ENCODE measurements at regions not wholly inside any gene's neighbourhood (a gene's known extent, or its start where the extent isn't known, plus 50 kb on each side); places are given as distances from the start of the nearest gene placed in this dataset.

DNA sequence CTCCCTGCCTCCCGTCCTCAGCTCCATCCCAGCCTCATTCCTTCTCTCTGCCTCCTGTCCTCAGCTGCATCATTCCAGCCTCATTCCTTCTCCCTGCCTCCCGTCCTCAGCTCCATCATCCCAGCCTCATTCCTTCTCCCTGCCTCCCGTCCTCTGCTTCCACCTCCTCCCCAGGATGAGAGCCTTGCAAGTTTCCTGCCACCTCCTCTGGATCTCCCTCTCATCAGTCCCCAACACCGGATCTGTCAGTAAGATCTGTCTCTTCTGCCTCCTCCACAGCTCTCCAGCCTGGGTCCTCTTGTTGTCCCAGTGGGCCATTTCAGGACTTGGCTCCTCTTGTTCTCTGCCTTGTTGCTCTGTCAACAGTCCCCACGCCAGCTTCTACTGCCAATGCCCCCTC lies 130.9 kb downstream of the NDUFA10 start:
- TF ChIP-seq, protein P1, sequence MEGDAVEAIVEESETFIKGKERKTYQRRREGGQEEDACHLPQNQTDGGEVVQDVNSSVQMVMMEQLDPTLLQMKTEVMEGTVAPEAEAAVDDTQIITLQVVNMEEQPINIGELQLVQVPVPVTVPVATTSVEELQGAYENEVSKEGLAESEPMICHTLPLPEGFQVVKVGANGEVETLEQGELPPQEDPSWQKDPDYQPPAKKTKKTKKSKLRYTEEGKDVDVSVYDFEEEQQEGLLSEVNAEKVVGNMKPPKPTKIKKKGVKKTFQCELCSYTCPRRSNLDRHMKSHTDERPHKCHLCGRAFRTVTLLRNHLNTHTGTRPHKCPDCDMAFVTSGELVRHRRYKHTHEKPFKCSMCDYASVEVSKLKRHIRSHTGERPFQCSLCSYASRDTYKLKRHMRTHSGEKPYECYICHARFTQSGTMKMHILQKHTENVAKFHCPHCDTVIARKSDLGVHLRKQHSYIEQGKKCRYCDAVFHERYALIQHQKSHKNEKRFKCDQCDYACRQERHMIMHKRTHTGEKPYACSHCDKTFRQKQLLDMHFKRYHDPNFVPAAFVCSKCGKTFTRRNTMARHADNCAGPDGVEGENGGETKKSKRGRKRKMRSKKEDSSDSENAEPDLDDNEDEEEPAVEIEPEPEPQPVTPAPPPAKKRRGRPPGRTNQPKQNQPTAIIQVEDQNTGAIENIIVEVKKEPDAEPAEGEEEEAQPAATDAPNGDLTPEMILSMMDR (IDR thresholded peaks at IDR 0.05) = no peak
- no peak for TF ChIP-seq POLR2A (IDR thresholded peaks at IDR 0.05)

Data from testis (tissue), 2 donors.